ENCODE measurements at regions not wholly inside any gene's neighbourhood (a gene's known extent, or its start where the extent isn't known, plus 50 kb on each side); places are given as distances from the start of the nearest gene placed in this dataset.

DNA sequence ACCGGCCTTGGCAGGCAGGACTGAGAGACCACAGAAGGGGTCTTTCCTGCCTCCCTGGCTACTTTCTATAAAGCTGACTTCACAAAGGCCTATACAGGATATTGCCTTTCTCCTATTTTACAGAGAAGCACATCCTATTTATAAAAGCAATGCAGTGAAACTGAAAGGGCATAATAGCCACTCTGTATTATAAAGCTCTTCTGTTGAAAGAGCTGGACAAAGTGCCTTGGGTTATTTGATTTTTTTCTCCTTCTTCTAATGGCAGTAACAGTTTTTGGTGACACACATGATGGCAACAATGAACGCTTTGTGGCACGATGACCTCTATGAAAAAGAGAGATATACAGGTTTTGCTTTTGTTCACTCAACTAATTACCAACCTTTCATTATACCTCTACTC is 281.1 kb downstream of the ZNF516 start:
- H3K4me3 Mint-ChIP-seq, result no peak overlapping the region
- intact Hi-C loops (cut with micrococcal nuclease), result no loop called here

DNA sequence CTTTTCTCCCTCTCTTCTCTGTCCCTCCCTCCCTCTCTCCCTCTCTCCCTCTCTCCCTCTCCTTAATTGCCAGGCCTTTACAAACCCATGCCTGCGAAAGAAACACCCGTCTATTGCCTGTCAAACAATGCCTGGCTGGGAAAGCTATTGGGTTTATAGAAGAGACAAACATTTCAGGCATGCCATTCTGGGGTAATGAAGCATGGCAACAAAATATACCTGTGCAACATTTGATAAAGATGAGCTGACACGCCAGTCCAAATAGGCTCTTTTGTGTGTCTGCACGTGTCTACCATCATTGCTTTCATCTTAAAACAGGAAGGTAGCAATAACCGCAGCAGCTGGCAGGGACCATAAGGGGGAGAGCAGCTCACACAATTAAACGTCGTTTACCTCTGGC is 282.1 kb downstream of the ZNF516 start:
- intact Hi-C loops (cut with micrococcal nuclease), result no loop called here
- Mint-ChIP-seq H3K27ac (no peak overlapping the region), H3K9me3 (no peaks in the 10 kb centered on the region), H3K27me3 (ENCODE audit: low read depth) (peaks cover 5% of the 10 kb centered on the region), H3K4me3 (no peak overlapping the region), H3K36me3 (ENCODE audit: low read depth) (no peaks in the 10 kb centered on the region), H3K4me1 (ENCODE audit: low read depth) (peaks cover 21% of the 10 kb centered on the region)
- CTCF ChIA-PET, result no interaction called here
- DNase-seq, result peak; percentile 39

More for the DNA sequence above, 281.1 kb downstream of the ZNF516 start:
- Mint-ChIP-seq H3K27me3 (ENCODE audit: low read depth) (peaks cover 5% of the 10 kb centered on the region), H3K9me3 (no peaks in the 10 kb centered on the region), H3K27ac (no peak overlapping the region), H3K36me3 (ENCODE audit: low read depth) (no peaks in the 10 kb centered on the region), H3K4me1 (ENCODE audit: low read depth) (peaks cover 19% of the 10 kb centered on the region)
- no peak for DNase-seq
- CTCF ChIA-PET, result no interaction called here

DNA sequence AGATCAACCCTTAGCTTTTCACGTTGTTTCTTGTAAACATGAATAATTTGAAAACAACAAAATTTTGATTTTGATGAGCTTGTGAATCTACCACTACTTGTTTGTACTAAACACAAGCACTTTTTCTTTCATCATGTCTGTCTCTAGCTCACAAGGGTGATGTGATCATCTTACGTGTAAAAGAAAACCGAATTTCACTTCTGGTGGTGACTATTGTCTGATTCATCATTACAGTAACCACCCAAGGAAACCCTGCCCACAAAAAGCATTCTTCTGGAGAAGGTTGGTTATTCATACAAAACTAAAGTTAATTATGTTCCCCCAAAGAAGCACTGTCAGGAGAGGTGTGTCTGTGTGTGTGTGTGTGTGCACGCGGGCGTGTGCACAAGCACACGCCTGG is 285.4 kb downstream of the ZNF516 start:
- H3K27me3 Mint-ChIP-seq (ENCODE audit: low read depth), result peaks cover 15% of the 10 kb centered on the region
- H3K4me1 Mint-ChIP-seq (ENCODE audit: low read depth), result peaks cover 21% of the 10 kb centered on the region
- H3K36me3 Mint-ChIP-seq (ENCODE audit: low read depth), result no peaks in the 10 kb centered on the region
- DNase-seq, result peak; percentile 19
- H3K9me3 Mint-ChIP-seq, result no peaks in the 10 kb centered on the region
- CTCF ChIA-PET, result no interaction called here
- no peak overlapping the region for H3K4me3 Mint-ChIP-seq
- intact Hi-C loops (cut with micrococcal nuclease), result loop anchor here (1.0 kb wide), 1 partner anchor 165 kb away; no protein-coding TSS in a partner anchor
- peak overlapping the region; percentile 65 for H3K27ac Mint-ChIP-seq

DNA sequence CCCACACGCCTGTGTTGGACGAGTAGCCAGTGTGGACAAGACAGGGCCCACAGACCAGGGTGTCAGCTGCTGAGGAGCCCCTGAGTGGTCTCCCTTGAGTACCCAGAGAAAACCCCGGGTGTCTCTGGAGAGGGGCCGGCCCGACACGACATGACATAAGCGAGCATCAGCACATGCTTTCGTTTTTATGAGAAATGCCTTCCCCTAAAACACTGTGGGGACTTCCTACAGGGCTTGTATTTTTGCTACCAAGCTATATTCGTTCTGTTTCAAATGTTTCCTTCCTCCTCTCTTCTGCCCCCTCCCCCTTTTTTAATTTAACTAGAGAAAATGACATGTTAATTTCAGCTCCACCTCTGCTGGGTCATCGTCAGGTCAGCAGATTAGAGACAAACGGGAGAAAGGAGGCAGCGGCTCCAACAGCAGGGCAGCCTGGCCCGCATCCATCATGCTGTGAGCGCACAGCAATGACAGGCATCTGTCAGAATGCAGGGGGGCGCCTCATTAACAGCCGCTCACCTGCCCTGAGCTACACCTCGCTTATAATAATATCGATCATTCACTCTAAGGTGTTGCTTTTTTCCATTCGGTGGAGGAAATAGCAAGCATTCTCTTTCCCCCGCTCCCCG is 286.2 kb downstream of the ZNF516 start:
- Mint-ChIP-seq H3K36me3 (ENCODE audit: low read depth) (no peaks in the 10 kb centered on the region), H3K27ac (peak overlapping the region; percentile 65), H3K4me1 (ENCODE audit: low read depth) (peaks cover 16% of the 10 kb centered on the region), H3K27me3 (ENCODE audit: low read depth) (peaks cover 15% of the 10 kb centered on the region), H3K4me3 (peak overlapping the region; percentile 5), H3K9me3 (no peaks in the 10 kb centered on the region)
- CTCF ChIA-PET, result no interaction called here
- intact Hi-C loops (cut with micrococcal nuclease), result loop anchor here (1.0 kb wide), 1 partner anchor 166 kb away; no protein-coding TSS in a partner anchor
- peak; percentile 24 for DNase-seq

DNA sequence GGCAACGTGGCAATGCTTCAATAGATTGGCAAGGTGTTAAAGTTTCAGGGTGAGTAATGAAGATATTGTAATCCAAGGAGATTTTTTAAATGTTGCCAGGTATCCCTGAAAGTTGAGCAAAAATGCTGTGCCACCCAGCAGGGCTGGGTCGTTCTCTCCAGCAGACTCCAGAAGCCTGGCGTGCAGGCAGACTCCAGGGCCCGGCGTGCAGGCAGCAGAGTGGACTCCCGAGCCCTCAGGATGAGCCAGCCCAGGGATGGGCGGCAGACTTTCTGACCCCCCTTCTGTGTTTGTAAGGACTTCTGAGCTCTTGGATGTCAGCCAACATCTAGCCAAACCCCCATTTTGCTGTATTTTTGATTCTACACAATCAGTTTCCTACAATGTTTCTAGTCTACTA is 289.1 kb downstream of the ZNF516 start:
- H3K27ac Mint-ChIP-seq, result no peak overlapping the region
- H3K27me3 Mint-ChIP-seq (ENCODE audit: low read depth), result peaks cover 21% of the 10 kb centered on the region
- peaks cover 7% of the 10 kb centered on the region for H3K4me1 Mint-ChIP-seq (ENCODE audit: low read depth)
- DNase-seq, result no peak
- CTCF ChIA-PET, result no interaction called here
- H3K36me3 Mint-ChIP-seq (ENCODE audit: low read depth), result no peaks in the 10 kb centered on the region
- no peaks in the 10 kb centered on the region for H3K9me3 Mint-ChIP-seq
- intact Hi-C loops (cut with micrococcal nuclease), result no loop called here
- no peak overlapping the region for H3K4me3 Mint-ChIP-seq

DNA sequence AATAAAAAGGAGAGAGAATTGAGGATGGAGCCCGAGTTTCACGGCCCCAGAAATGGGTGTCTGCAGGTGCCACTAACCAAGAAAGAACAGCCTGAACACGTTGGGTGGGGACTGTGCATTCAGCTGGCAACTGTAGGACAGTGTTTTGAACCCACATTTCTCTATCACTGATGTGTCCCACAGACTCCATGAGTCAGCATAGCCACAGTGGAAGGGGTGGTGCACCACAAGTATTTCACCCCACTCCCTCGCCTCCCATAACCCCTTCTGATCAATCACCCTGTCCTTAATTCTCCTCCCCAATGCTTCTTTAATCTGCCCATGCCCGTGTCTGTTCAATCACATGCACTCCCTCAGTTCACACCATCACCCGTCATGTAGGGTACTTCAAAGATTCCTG is 291.5 kb downstream of the ZNF516 start:
- DNase-seq, result no peak
- CTCF ChIA-PET, result no interaction called here
- Mint-ChIP-seq H3K27me3 (ENCODE audit: low read depth) (peaks cover 18% of the 10 kb centered on the region), H3K36me3 (ENCODE audit: low read depth) (no peaks in the 10 kb centered on the region), H3K9me3 (no peaks in the 10 kb centered on the region), H3K4me1 (ENCODE audit: low read depth) (no peaks in the 10 kb centered on the region), H3K27ac (no peak overlapping the region), H3K4me3 (no peak overlapping the region)
- intact Hi-C loops (cut with micrococcal nuclease), result no loop called here

DNA sequence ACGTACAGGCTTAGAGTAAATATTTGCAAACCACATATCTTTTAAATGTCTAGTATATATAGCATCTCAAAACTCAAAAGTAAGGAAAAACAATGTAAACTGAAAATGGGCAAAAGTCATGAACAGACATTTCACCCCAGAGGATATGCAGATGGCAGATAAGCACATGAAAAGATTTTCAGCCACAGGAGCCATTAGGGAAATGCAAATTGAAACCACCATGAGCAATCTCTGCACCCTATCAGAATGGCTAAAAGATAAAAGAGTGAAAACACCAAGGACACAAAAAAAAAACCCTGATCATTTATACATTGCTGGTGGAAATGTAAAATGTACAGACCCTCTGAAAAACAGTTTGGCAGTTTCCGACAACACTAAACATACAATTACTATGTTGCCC is 292.7 kb downstream of the ZNF516 start:
- Mint-ChIP-seq H3K9me3 (no peaks in the 10 kb centered on the region), H3K4me3 (no peak overlapping the region)

DNA sequence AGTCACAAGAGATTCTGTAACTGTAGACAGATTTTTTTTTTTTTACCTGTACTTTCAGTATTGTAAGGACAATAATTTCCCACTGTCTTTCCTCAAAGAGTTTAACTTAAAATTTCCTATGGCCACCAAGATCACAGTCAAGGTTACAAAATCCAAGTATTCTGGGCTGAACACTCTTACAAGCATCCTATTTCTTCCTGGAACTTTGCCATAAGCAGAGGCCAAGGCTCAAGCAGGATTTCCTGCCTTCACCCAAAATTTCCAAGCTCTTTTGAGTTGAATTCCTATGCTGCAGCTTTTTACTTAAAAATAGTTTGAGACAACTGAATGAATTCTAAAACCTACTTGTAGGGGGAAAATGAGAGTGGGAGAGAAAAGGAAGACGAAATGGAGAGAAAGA is 299.4 kb downstream of the ZNF516 start:
- peaks cover 16% of the 10 kb centered on the region for H3K27me3 Mint-ChIP-seq (ENCODE audit: low read depth)
- H3K27ac Mint-ChIP-seq, result no peak overlapping the region
- no peaks in the 10 kb centered on the region for H3K36me3 Mint-ChIP-seq (ENCODE audit: low read depth)
- no peaks in the 10 kb centered on the region for H3K4me1 Mint-ChIP-seq (ENCODE audit: low read depth)
- intact Hi-C loops (cut with micrococcal nuclease), result no loop called here
- no peak for DNase-seq
- H3K9me3 Mint-ChIP-seq, result no peaks in the 10 kb centered on the region
- CTCF ChIA-PET, result no interaction called here
- no peak overlapping the region for H3K4me3 Mint-ChIP-seq

More for the DNA sequence above, 292.7 kb downstream of the ZNF516 start:
- DNase-seq, result no peak
- CTCF ChIA-PET, result no interaction called here
- Mint-ChIP-seq H3K27me3 (ENCODE audit: low read depth) (peaks cover 21% of the 10 kb centered on the region), H3K27ac (no peak overlapping the region), H3K36me3 (ENCODE audit: low read depth) (no peaks in the 10 kb centered on the region), H3K4me1 (ENCODE audit: low read depth) (no peaks in the 10 kb centered on the region)
- intact Hi-C loops (cut with micrococcal nuclease), result no loop called here

DNA sequence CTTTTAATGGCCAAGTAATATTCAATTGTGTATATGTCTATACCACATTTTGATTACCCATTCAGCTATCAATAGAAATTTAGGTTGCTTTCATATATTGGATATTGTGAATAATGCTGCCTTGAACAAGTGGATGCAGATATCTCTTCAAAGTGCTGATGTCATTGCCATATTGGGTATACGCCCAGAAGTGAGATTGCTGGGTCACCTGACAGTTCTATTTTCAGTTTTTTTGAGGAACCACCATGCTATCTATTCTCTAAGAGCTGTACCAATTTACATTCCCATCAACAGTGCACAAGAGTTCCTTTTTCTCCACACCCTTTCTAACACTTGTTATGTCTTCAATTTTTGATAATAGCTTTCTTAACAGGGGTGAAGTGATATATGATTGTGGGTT is 306.9 kb downstream of the ZNF516 start:
- DNase-seq, result no peak
- Mint-ChIP-seq H3K4me3 (no peak overlapping the region), H3K27ac (no peak overlapping the region), H3K4me1 (ENCODE audit: low read depth) (no peaks in the 10 kb centered on the region), H3K27me3 (ENCODE audit: low read depth) (peaks cover 4% of the 10 kb centered on the region), H3K9me3 (peaks cover 4% of the 10 kb centered on the region), H3K36me3 (ENCODE audit: low read depth) (no peaks in the 10 kb centered on the region)
- CTCF ChIA-PET, result no interaction called here
- intact Hi-C loops (cut with micrococcal nuclease), result no loop called here

DNA sequence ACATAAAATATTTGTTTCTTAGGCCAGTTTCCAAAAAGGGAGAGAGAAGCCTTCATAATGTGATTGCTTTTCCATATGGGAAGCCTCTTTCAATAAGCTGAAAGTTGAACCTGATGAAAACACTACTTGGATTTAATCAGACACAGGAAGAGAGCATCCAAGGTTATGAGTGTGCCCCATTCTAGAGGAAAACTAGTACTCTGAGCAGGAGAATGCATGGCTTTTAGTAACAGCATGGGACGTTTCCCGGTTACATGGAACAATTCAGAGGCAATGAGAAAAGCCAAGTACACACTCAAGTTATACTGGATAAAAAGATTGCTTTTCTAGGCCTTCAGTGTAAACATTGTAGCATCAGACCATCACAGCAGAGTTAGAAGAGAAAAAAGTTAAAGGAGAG is 315.8 kb downstream of the ZNF516 start:
- no peak for DNase-seq
- intact Hi-C loops (cut with micrococcal nuclease), result no loop called here
- no peak overlapping the region for H3K27ac Mint-ChIP-seq
- CTCF ChIA-PET, result no interaction called here
- no peaks in the 10 kb centered on the region for H3K4me1 Mint-ChIP-seq (ENCODE audit: low read depth)
- no peaks in the 10 kb centered on the region for H3K27me3 Mint-ChIP-seq (ENCODE audit: low read depth)
- H3K9me3 Mint-ChIP-seq, result no peaks in the 10 kb centered on the region
- no peak overlapping the region for H3K4me3 Mint-ChIP-seq
- H3K36me3 Mint-ChIP-seq (ENCODE audit: low read depth), result no peaks in the 10 kb centered on the region

DNA sequence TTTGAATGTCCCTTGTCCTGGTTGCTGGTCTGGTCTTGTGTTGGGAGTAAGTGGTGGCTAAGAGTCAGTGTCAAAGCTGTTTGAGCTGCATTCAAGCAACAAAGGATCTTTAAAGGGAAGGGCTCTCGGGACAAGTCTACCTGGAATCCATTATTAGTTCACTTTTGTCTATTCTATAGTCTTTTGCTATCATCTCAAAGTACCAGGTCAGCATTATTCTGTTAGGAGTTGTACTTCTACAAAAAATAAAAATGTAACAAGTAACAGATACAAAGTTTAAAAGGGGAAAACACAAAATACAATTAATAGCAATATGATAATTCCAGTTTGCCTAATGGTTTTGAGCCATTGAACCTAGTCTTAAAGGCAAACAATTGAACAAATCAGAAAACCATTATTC is 317.9 kb downstream of the ZNF516 start:
- no peaks in the 10 kb centered on the region for H3K9me3 Mint-ChIP-seq
- CTCF ChIA-PET, result no interaction called here
- intact Hi-C loops (cut with micrococcal nuclease), result no loop called here
- H3K4me1 Mint-ChIP-seq (ENCODE audit: low read depth), result no peaks in the 10 kb centered on the region
- H3K36me3 Mint-ChIP-seq (ENCODE audit: low read depth), result no peaks in the 10 kb centered on the region
- DNase-seq, result no peak
- no peak overlapping the region for H3K27ac Mint-ChIP-seq
- H3K4me3 Mint-ChIP-seq, result no peak overlapping the region
- no peaks in the 10 kb centered on the region for H3K27me3 Mint-ChIP-seq (ENCODE audit: low read depth)

DNA sequence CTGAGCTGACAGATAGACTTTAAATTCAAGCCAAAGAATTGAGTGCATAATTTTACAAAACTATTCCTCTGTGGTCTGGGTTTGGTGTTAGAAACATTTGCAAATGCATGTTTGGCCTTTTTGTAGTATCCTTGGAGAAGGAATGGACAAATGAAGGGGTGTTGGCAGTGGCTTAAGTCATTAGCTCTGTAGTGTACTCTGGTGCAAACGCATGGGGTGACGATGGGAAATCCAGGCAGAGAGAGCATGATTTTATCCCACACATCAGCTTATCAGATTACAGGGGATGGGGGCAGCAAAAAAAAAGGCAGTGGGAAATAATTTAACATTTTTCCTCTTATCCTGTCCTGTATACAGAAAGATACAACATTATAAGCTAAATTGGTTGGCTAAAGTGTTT is 320.6 kb downstream of the ZNF516 start:
- no peaks in the 10 kb centered on the region for H3K36me3 Mint-ChIP-seq (ENCODE audit: low read depth)
- DNase-seq, result no peak
- no peaks in the 10 kb centered on the region for H3K9me3 Mint-ChIP-seq
- H3K4me3 Mint-ChIP-seq, result no peak overlapping the region
- intact Hi-C loops (cut with micrococcal nuclease), result no loop called here
- H3K27me3 Mint-ChIP-seq (ENCODE audit: low read depth), result no peaks in the 10 kb centered on the region
- CTCF ChIA-PET, result interaction anchor here (0.7 kb wide), 1 partner anchor 50 kb away, joined by 4 read pairs; no protein-coding TSS in a partner anchor
- H3K27ac Mint-ChIP-seq, result no peak overlapping the region
- H3K4me1 Mint-ChIP-seq (ENCODE audit: low read depth), result no peaks in the 10 kb centered on the region

DNA sequence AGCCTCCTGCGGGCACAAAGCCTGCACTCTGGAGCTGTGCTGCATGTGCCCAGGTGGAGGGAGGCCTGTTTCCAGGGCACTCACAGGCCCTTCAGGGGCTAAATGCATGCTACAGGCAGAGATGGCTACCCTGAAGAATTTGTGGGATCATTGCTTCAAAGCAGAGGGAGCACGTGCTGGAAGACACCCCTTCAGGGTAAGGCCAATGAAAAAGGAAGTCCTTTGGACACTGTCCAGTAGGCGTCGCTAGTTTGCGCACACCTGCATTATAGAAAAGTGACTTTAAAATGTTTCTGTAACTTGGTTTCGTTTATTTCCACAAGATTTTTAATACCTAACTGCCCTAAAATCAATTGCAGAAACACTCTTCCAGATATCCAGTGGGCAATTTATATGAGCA is 325.3 kb downstream of the ZNF516 start:
- no peak overlapping the region for H3K4me3 Mint-ChIP-seq
- no peaks in the 10 kb centered on the region for H3K36me3 Mint-ChIP-seq (ENCODE audit: low read depth)
- H3K27ac Mint-ChIP-seq, result no peak overlapping the region
- no peak for DNase-seq
- intact Hi-C loops (cut with micrococcal nuclease), result no loop called here
- H3K9me3 Mint-ChIP-seq, result no peaks in the 10 kb centered on the region
- no peaks in the 10 kb centered on the region for H3K27me3 Mint-ChIP-seq (ENCODE audit: low read depth)
- CTCF ChIA-PET, result no interaction called here
- no peaks in the 10 kb centered on the region for H3K4me1 Mint-ChIP-seq (ENCODE audit: low read depth)

Measured in activated naive CD4-positive, alpha-beta T cell treated with anti-CD3 and anti-CD28 coated beads for 36 hours (primary cell).